ENCODE measurements at regions not wholly inside any gene's neighbourhood (a gene's known extent, or its start where the extent isn't known, plus 50 kb on each side); places are given as distances from the start of the nearest gene placed in this dataset.

DNA sequence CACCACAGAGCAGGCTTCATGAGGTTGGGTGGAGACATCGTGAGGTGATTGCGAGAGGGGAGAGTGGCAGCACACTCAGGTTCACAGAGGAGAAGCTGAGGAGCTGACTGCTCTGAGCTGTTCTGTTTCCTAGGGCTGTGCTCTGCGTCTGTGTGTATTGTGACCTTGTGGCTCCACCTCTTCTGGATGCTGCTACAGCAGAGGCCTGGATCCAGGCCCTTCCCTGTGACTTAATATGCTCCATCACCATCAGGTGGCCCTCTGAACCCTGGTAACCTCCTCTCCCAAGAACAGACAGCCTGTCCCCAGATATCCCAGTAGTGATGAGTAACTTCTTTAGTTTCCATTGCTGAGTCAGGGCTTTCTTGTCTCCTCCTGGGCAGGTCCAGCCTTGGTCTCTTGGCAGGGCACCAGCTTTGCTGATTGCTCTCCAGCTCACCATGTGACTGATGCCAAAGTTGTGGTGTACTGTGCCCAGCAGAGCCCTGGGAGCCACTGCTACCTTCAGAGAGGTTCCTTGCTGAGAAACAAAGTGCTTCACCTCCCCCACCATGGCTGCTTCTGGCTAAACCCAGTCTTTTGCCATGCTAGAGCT, 212.8 kb upstream of the CHD1 start:
- H3K27ac ChIP-seq, result no peak overlapping the region
- no peak for TF ChIP-seq ZFX (IDR thresholded peaks at IDR 0.05)
- TF ChIP-seq, protein P1, sequence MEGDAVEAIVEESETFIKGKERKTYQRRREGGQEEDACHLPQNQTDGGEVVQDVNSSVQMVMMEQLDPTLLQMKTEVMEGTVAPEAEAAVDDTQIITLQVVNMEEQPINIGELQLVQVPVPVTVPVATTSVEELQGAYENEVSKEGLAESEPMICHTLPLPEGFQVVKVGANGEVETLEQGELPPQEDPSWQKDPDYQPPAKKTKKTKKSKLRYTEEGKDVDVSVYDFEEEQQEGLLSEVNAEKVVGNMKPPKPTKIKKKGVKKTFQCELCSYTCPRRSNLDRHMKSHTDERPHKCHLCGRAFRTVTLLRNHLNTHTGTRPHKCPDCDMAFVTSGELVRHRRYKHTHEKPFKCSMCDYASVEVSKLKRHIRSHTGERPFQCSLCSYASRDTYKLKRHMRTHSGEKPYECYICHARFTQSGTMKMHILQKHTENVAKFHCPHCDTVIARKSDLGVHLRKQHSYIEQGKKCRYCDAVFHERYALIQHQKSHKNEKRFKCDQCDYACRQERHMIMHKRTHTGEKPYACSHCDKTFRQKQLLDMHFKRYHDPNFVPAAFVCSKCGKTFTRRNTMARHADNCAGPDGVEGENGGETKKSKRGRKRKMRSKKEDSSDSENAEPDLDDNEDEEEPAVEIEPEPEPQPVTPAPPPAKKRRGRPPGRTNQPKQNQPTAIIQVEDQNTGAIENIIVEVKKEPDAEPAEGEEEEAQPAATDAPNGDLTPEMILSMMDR (conservative IDR thresholded peaks at IDR 0.05), result no peak

DNA sequence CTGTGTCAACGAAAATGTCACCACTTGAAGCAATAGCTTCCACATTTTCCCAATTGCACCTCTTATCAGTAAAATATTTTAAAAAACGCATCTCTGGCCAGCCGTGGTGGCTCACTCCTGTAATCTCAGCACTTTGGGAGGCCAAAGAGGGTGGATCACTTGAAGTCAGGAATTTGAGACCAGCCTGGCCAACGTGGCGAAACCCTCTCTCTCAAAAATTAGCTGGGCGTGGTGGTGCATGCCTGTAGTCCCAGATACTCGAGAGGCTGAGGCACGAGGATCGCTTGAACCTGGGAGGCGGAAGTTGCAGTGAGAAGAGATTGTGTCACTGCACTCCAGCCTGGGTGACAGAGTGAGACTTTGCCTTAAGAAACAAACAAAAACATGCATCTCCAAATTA, 210.1 kb upstream of the CHD1 start:
- TF ChIP-seq, protein P1 (conservative IDR thresholded peaks at IDR 0.05), result no peak
- TF ChIP-seq ZFX (IDR thresholded peaks at IDR 0.05), result no peak

DNA sequence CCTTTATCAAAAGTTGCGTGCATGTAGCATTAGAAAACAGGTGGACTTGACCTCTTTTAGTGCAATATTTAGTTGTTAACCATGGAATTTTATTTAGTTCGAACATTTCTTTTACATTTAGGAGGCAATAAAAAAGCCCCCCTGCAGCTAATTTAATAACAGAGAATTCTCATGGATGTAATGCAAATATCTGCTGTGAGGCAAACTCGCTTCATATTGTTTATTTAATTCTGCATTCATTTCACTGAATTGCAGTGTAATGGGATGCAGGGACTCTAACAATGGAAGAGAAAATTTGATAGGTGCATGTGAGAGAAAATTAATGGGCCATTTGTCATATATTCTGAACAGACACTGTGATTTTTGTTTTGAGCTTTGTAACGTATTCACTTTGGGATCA, 205.1 kb upstream of the CHD1 start:
- H3K27ac ChIP-seq, result no peak overlapping the region
- TF ChIP-seq, protein P1 (conservative IDR thresholded peaks at IDR 0.05), result no peak
- no peak for TF ChIP-seq ZFX (IDR thresholded peaks at IDR 0.05)

More for the DNA sequence above, 210.1 kb upstream of the CHD1 start:
- H3K27ac ChIP-seq, result no peak overlapping the region

DNA sequence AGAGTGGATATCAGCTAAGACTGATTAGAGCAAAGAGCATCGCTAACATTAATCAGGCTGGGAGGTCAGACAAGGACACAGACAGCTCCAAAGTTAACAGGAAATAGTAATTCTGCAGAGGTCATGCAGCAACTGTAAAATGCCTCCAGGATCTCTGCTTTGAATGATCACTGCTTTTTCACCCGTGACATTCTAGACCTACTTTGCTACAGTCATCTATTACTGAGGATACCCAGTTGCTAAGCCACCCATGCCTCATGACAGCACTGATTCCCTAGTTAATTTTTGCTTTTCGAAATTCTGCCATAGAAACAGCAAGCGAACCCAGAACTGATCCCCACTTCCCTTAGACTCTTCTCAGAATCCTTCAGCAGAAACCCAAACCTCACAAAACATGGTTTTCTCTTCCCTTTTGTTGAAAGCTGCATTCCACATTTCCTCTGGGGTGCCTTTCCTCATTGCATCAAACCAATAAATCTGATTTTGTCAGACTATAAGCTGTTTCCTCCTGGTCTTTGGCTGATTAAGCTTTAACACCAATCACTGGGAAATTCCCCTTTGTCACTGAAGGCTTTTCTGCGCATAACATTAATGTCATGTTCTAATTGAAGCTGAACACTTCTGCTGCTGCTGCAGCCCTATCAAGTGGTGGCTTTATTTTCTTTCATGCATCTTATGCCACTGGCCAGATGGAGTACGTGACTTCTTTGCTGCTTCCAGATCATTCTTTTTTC, 201.1 kb upstream of the CHD1 start:
- TF ChIP-seq, protein P1 (conservative IDR thresholded peaks at IDR 0.05), result no peak
- no peak for TF ChIP-seq ZFX (IDR thresholded peaks at IDR 0.05)
- no peak overlapping the region for H3K27ac ChIP-seq

DNA sequence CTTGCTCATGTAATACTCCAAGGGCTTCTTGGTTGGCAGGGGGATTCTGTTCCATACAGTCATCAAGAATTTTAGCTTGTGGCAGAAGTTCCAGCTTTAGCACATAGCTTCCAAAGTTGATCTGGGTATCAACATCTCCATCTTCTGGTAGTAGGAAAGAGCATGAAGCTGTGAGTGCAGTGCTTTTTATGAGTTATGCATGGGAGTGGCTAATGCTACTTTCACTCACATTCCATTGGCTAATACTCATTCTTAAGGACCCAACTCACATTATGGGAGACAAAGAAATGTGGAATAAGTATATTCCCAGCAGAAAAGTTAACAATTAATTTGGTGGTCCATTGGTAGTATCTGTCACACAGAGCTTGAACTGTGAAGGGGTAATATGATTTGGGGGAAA, 194.2 kb upstream of the CHD1 start:
- no peak overlapping the region for H3K27ac ChIP-seq

DNA sequence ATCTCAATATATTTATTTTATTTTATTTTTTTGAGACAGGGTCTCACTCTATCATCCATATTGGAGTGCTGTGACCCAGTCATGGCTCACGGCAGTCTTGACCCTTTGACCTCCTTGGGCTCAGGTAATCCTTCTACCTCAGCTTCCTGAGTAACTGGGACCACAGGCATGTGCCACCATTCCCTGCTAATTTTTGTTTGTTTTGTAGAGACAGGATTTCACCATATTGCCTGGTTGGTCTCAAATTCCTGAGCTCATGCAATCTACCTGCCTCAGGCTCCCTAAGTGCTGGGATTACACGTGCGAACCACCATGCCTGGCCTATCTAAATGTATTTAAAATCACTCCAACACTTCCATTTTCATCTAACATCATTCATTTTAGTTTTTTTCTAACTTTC, 190.5 kb upstream of the CHD1 start:
- TF ChIP-seq, protein P1 (conservative IDR thresholded peaks at IDR 0.05), result no peak
- TF ChIP-seq ZFX (IDR thresholded peaks at IDR 0.05), result no peak
- H3K27ac ChIP-seq, result no peak overlapping the region

More for the DNA sequence above, 194.2 kb upstream of the CHD1 start:
- TF ChIP-seq ZFX (IDR thresholded peaks at IDR 0.05), result no peak
- TF ChIP-seq, protein P1 (conservative IDR thresholded peaks at IDR 0.05), result no peak

DNA sequence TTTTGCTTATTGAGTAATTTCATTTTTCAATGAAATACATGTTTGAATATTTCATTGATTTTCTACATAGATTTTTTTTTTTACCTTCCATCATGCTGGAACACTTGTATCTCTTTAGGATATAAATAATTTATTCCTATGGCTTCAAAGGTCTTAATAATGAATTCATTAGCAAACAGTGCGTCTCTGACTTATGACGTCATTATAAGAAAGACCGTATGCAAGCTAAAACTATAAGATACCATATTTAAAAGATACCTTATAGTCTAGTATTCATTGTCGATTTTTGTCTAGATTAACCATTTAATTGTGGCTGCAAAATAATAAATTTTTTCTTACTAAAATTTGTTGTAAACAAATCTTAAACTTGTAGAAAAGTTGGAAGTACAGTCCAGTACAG, 187.7 kb upstream of the CHD1 start:
- no peak for TF ChIP-seq ZFX (IDR thresholded peaks at IDR 0.05)
- TF ChIP-seq, protein P1 (conservative IDR thresholded peaks at IDR 0.05), result no peak
- H3K27ac ChIP-seq, result no peak overlapping the region

All from C4-2B (cell line).